ENCODE measurements at regions not wholly inside any gene's neighbourhood (a gene's known extent, or its start where the extent isn't known, plus 50 kb on each side); places are given as distances from the start of the nearest gene placed in this dataset.

DNA sequence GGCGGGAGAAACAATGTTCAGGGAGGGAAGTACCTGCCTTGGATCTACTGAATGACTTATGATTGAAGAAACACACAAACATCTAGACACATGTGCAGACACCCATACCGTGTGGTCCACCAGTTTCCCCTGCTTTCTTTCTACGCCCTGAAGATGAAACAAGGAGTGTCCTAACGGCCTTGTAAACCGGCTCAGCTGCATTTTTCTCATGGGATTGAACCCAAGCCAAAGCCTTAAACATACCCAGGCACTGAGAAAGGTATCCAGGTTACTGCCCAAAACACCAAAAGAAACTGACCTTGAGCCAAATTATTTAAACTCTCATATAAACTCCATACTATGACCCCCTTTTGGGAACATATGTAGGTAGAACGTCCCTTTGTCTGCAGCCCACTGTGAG, 630.0 kb upstream of the RGS18 start:
- TF ChIP-seq ZNF217 (CRISPR knock-in tag; IDR thresholded peaks at IDR 0.05) = no peak
- no peak for TF ChIP-seq RHOXF2B (CRISPR knock-in tag; conservative IDR thresholded peaks at IDR 0.05)
- TF ChIP-seq, protein P1, sequence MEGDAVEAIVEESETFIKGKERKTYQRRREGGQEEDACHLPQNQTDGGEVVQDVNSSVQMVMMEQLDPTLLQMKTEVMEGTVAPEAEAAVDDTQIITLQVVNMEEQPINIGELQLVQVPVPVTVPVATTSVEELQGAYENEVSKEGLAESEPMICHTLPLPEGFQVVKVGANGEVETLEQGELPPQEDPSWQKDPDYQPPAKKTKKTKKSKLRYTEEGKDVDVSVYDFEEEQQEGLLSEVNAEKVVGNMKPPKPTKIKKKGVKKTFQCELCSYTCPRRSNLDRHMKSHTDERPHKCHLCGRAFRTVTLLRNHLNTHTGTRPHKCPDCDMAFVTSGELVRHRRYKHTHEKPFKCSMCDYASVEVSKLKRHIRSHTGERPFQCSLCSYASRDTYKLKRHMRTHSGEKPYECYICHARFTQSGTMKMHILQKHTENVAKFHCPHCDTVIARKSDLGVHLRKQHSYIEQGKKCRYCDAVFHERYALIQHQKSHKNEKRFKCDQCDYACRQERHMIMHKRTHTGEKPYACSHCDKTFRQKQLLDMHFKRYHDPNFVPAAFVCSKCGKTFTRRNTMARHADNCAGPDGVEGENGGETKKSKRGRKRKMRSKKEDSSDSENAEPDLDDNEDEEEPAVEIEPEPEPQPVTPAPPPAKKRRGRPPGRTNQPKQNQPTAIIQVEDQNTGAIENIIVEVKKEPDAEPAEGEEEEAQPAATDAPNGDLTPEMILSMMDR (IDR thresholded peaks at IDR 0.05 in 2 of 3, conservative IDR thresholded peaks at IDR 0.05 in 1 of 3; ENCODE audit: insufficient read depth in 2 of 3, low read depth in 1 of 3, low read length in 3 of 3) = no peak
- no peak for TF ChIP-seq SRF (CRISPR knock-in tag; IDR thresholded peaks at IDR 0.05)
- TF ChIP-seq, protein P2, sequence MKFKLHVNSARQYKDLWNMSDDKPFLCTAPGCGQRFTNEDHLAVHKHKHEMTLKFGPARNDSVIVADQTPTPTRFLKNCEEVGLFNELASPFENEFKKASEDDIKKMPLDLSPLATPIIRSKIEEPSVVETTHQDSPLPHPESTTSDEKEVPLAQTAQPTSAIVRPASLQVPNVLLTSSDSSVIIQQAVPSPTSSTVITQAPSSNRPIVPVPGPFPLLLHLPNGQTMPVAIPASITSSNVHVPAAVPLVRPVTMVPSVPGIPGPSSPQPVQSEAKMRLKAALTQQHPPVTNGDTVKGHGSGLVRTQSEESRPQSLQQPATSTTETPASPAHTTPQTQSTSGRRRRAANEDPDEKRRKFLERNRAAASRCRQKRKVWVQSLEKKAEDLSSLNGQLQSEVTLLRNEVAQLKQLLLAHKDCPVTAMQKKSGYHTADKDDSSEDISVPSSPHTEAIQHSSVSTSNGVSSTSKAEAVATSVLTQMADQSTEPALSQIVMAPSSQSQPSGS (CRISPR knock-in tag; IDR thresholded peaks at IDR 0.05) = no peak
- no peak for TF ChIP-seq KDM1A (IDR thresholded peaks at IDR 0.05)
- TF ChIP-seq CHCHD3 (CRISPR knock-in tag; IDR thresholded peaks at IDR 0.05) = no peak
- TF ChIP-seq, protein P3, sequence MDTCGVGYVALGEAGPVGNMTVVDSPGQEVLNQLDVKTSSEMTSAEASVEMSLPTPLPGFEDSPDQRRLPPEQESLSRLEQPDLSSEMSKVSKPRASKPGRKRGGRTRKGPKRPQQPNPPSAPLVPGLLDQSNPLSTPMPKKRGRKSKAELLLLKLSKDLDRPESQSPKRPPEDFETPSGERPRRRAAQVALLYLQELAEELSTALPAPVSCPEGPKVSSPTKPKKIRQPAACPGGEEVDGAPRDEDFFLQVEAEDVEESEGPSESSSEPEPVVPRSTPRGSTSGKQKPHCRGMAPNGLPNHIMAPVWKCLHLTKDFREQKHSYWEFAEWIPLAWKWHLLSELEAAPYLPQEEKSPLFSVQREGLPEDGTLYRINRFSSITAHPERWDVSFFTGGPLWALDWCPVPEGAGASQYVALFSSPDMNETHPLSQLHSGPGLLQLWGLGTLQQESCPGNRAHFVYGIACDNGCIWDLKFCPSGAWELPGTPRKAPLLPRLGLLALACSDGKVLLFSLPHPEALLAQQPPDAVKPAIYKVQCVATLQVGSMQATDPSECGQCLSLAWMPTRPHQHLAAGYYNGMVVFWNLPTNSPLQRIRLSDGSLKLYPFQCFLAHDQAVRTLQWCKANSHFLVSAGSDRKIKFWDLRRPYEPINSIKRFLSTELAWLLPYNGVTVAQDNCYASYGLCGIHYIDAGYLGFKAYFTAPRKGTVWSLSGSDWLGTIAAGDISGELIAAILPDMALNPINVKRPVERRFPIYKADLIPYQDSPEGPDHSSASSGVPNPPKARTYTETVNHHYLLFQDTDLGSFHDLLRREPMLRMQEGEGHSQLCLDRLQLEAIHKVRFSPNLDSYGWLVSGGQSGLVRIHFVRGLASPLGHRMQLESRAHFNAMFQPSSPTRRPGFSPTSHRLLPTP (IDR thresholded peaks at IDR 0.05; ENCODE audit: borderline replicate concordance, extremely low read depth, insufficient read length) = no peak
- no peak for TF ChIP-seq ZNF121 (CRISPR knock-in tag; conservative IDR thresholded peaks at IDR 0.05)
- TF ChIP-seq PATZ1 (CRISPR knock-in tag; IDR thresholded peaks at IDR 0.05; ENCODE audit: borderline replicate concordance) = no peak
